K562 (cell line): ENCODE measurements at regions not wholly inside any gene's neighbourhood (a gene's known extent, or its start where the extent isn't known, plus 50 kb on each side); places are given as distances from the start of the nearest gene placed in this dataset.
A peak's percentile ranks its signal among the peaks of the same experiment; 100 is the strongest.

Experiments
- ATAC-seq: fragments of 200-7000 bp; cut with Tn5 transposase; 3 replicates; pipeline ENCODE4 v1.9.1; 2020; ENCODE audit warnings: moderate library complexity
- BruUV-seq: library from RNA; stranded (reverse); fragments of 400-500 nt; replicated peaks from 2 replicates; lab custom pipeline; 2021; lab: Mats Ljungman, UMichigan
- CTCF ChIA-PET: fragments of 300-600 bp; formaldehyde crosslinking; extraction: SDS; loops from one replicate; lab custom pipeline; 2021; ENCODE audit warnings: low intra/inter-chr PET ratio; lab: Yijun Ruan, JAX
- POLR2A ChIA-PET: fragments of 300-600, 350-650 bp; sonication (Branson Sonifier 250); formaldehyde crosslinking; extraction: SDS; loops from one replicate; lab custom pipeline; 2021; ENCODE audit warnings: antibody characterized with exemption, inconsistent platforms; lab: Yijun Ruan, JAX
- DNase-seq, 4 experiments: peaks; one replicate each; pipeline versions ENCODE4 v3.0.0 to v3.0.0-alpha.2; 2011 to 2018; ENCODE audit warnings: low spot score in 3 of 4, mixed read lengths in 3 of 4; ENCODE audit errors: extremely low read depth in 1 of 4
- FAIRE-seq: peaks from 2 replicates; lab custom pipeline; 2011; peaks lifted over from hg19 to GRCh38; lab: Jason Lieb, UNC
- H2AFZ ChIP-seq: 2 replicates; pipeline ENCODE4 v1.6.0; 2011; ENCODE audit warnings: low read depth, low read length, control low read depth, inconsistent platforms
- H3K27ac ChIP-seq: fragments of 200-600 bp; 3 replicates; pipeline ENCODE4 v1.8.0; 2011; ENCODE audit warnings: low read depth, mild to moderate bottlenecking, control low read depth, inconsistent platforms, low read length, moderate library complexity, mixed read lengths; ENCODE audit errors: extremely low read depth
- H3K27me3 ChIP-seq, 2 experiments: fragments of 300-600 bp in 1 of 2; 2 replicates in 1 of 2; 3 replicates in 1 of 2; pipeline versions ENCODE4 v1.6.0 to v1.8.0; 2011; ENCODE audit warnings: inconsistent platforms in 2 of 2, low read length in 2 of 2, mild to moderate bottlenecking in 1 of 2, mixed read lengths in 1 of 2, moderate library complexity in 1 of 2; ENCODE audit not compliant: control insufficient read depth in 2 of 2, insufficient read depth in 2 of 2
- H3K36me3 ChIP-seq: fragments of 300-600 bp; 3 replicates; pipeline ENCODE4 v1.8.0; 2011; ENCODE audit warnings: mild to moderate bottlenecking, low read length, inconsistent platforms; ENCODE audit not compliant: control insufficient read depth, insufficient read depth
- H3K4me1 ChIP-seq, 2 experiments: fragments of 200-600 bp in 1 of 2; replicated peaks in 1 of 2; 2 replicates in 1 of 2; 3 replicates in 1 of 2; pipeline versions ENCODE4 v1.5.1 to v1.8.0; 2011; ENCODE audit warnings: inconsistent platforms in 2 of 2, low read length in 2 of 2, mild to moderate bottlenecking in 1 of 2, mixed read lengths in 1 of 2, moderate library complexity in 1 of 2; ENCODE audit not compliant: control insufficient read depth in 2 of 2, insufficient read depth in 2 of 2
- H3K4me2 ChIP-seq: 2 replicates; pipeline ENCODE4 v1.6.1; 2011; ENCODE audit warnings: low read length, control low read depth, inconsistent platforms, mixed read lengths; ENCODE audit not compliant: insufficient read depth
- H3K4me3 ChIP-seq: fragments of 200-600 bp; sonication (generic), shearing (Covaris generic); 2 replicates; pipeline ENCODE4 v1.5.1; 2016; ENCODE audit warnings: control low read depth, inconsistent platforms
- H3K79me2 ChIP-seq: fragments of 200-600 bp; 3 replicates; pipeline ENCODE4 v1.8.0; 2011; ENCODE audit warnings: low read length, inconsistent platforms; ENCODE audit not compliant: control insufficient read depth, insufficient read depth
- H3K9ac ChIP-seq, 2 experiments: 2 replicates each; pipeline versions ENCODE4 v1.6.0 to v1.6.1; 2011; ENCODE audit warnings: low read depth in 2 of 2, low read length in 2 of 2, control low read depth in 1 of 2, inconsistent platforms in 1 of 2, mild to moderate bottlenecking in 1 of 2, mixed read lengths in 1 of 2; ENCODE audit not compliant: insufficient read depth in 1 of 2
- H3K9me1 ChIP-seq: one replicate; pipeline ENCODE4 v1.6.0; 2011; ENCODE audit warnings: inconsistent platforms, mild to moderate bottlenecking, low read length, moderate library complexity; ENCODE audit not compliant: control insufficient read depth, insufficient read depth
- H3K9me3 ChIP-seq: replicated peaks from 2 replicates; pipeline ENCODE4 v1.5.1; 2011; ENCODE audit warnings: low read depth, low read length, inconsistent platforms; ENCODE audit not compliant: control insufficient read depth, insufficient read depth
- H4K20me1 ChIP-seq: replicated peaks from 2 replicates; pipeline ENCODE4 v1.6.1; 2011; ENCODE audit warnings: low read length, inconsistent platforms, mixed read lengths; ENCODE audit not compliant: control insufficient read depth, insufficient read depth
- CREBBP ChIP-seq: IDR thresholded peaks from one replicate; pipeline ENCODE4 v1.6.1; 2012; ENCODE audit warnings: low read depth, mild to moderate bottlenecking, control low read depth, inconsistent platforms, low read length
- HBP1 ChIP-seq: fragments of 450-650 bp; formaldehyde crosslinking; IDR thresholded peaks from 2 replicates; pipeline ENCODE4 v1.4.0; 2022; ENCODE audit warnings: missing genetic modification characterization
- HDAC6 ChIP-seq: IDR thresholded peaks from 2 replicates; pipeline ENCODE4 v1.6.1; 2012; ENCODE audit warnings: low read depth, mild to moderate bottlenecking, control low read depth, inconsistent platforms, low read length, moderate library complexity
- MCM5 ChIP-seq: fragments of 450-650 bp; IDR thresholded peaks from 2 replicates; pipeline ENCODE4 v1.6.1; 2016; ENCODE audit warnings: low read depth
- PCBP1 ChIP-seq: fragments of 200-400 bp; formaldehyde crosslinking; IDR thresholded peaks from 2 replicates; pipeline ENCODE4 v1.6.1; 2018; ENCODE audit warnings: mild to moderate bottlenecking, low read depth, low read length; ENCODE audit not compliant: poor library complexity, severe bottlenecking
- POLR3A ChIP-seq: IDR thresholded peaks from 2 replicates; pipeline ENCODE4 v1.6.1; 2011; ENCODE audit warnings: borderline replicate concordance, mild to moderate bottlenecking, moderate library complexity; ENCODE audit not compliant: insufficient read length, insufficient read depth; ENCODE audit errors: extremely low read depth
- RBBP5 ChIP-seq: fragments of 200-600 bp; sonication (generic); IDR thresholded peaks from 2 replicates; pipeline ENCODE4 v1.6.1; 2012; ENCODE audit warnings: borderline replicate concordance, mild to moderate bottlenecking, low read length, control low read depth, inconsistent platforms; ENCODE audit not compliant: insufficient read depth, poor library complexity, severe bottlenecking
- VEZF1 ChIP-seq: fragments of 200-800 bp; sonication (Bioruptor generic); IDR thresholded peaks from 2 replicates; pipeline ENCODE4 v1.6.1; 2017; ENCODE audit warnings: missing genetic modification characterization, missing compliant biosample characterization
- YY1 ChIP-seq, 3 experiments: IDR thresholded peaks; 2 replicates each; pipeline ENCODE4 v1.6.1; 2011; ENCODE audit warnings: low read length in 2 of 3, mild to moderate bottlenecking in 2 of 3, moderate library complexity in 2 of 3, borderline replicate concordance in 1 of 3, control low read depth in 1 of 3, low read depth in 1 of 3; ENCODE audit not compliant: insufficient read depth in 3 of 3, insufficient replicate concordance in 2 of 3, control insufficient read depth in 1 of 3, insufficient read length in 1 of 3; ENCODE audit errors: extremely low read depth in 1 of 3
- ZBED1 ChIP-seq: IDR thresholded peaks from 2 replicates; pipeline ENCODE4 v1.6.1; 2014
- WGBS: fragments of 100-300 bp; shearing (Covaris generic); methylation state at CpG from one replicate; pipeline ENCODE4 v1.1.6; 2016; ENCODE audit warnings: low coverage, mixed read lengths; ENCODE audit not compliant: insufficient coverage; ENCODE audit errors: missing lambda C conversion rate; 5-methylcytosine and 5-hydroxymethylcytosine counted together
- in situ Hi-C: fragments of 300-500 bp; cut with MboI; formaldehyde crosslinking; loops from 4 replicates; pipeline ENCODE4 v1.15.0; 2018; ENCODE audit warnings: inconsistent platforms, mixed read lengths
- intact Hi-C: fragments of 100-400 bp; cut with micrococcal nuclease; formaldehyde crosslinking; loops from 2 replicates; pipeline ENCODE4 v1.14.2; 2022

- H2AFZ ChIP-seq, result no peak overlapping the region
- 4% methylated on average over 9 of the region's 9 CpGs for WGBS
- H3K4me2 ChIP-seq, result no peak overlapping the region
- intact Hi-C loops, result no loop called here
- H3K9me1 ChIP-seq, result no peaks in the 10 kb centered on the region
- H3K27ac ChIP-seq, result no peak overlapping the region
- no peaks in the 10 kb centered on the region for H3K4me1 ChIP-seq
- H3K9ac ChIP-seq, result no peak overlapping the region
- H3K27me3 ChIP-seq, result peaks cover 11 to 27% of the 10 kb centered on the region in 2 experiments
- 0 out of 2 replicates have a peak, but pooled peaks cover 4% of the 10 kb centered on the region for H4K20me1 ChIP-seq
- no peaks in the 10 kb centered on the region for H3K79me2 ChIP-seq
- TF ChIP-seq HBP1 (peak; percentile 12; the same call in 1 of the 2 replicates), PCBP1 (no peak), HDAC6 (no peak), ZBED1 (no peak), MCM5 (no peak)
- H3K36me3 ChIP-seq, result no peaks in the 10 kb centered on the region
- DNase-seq, result no peak
- BruUV-seq, result no TSS peak
- no peaks in the 10 kb centered on the region for H3K9me3 ChIP-seq
- CTCF ChIA-PET, result no interaction called here
- no peak for ATAC-seq
- POLR2A ChIA-PET, result no interaction called here
- in situ Hi-C loops, result no loop called here
- H3K4me3 ChIP-seq, result no peak overlapping the region
- FAIRE-seq, result no peak
Observed at GRCh38 chr1:5809207-5809788, 182.9 kb downstream of the NPHP4 start.

- H3K4me3 ChIP-seq, result no peak overlapping the region
- no peak overlapping the region for H3K9ac ChIP-seq
- H2AFZ ChIP-seq, result no peak overlapping the region
- H3K36me3 ChIP-seq, result no peaks in the 10 kb centered on the region
- ATAC-seq, result no peak
- in situ Hi-C loops, result no loop called here
- no peak overlapping the region for H3K4me2 ChIP-seq
- intact Hi-C loops, result no loop called here
- no peaks in the 10 kb centered on the region for H4K20me1 ChIP-seq
- FAIRE-seq, result no peak
- BruUV-seq, result no TSS peak
- ChIA-PET CTCF (no interaction called here), POLR2A (interaction anchor here (0.7 kb wide), 1 partner anchor 44 kb away, joined by 3 read pairs; no protein-coding TSS in a partner anchor)
- no peaks in the 10 kb centered on the region for H3K79me2 ChIP-seq
- no peak overlapping the region for H3K27ac ChIP-seq
- peaks cover under 1 to 8% of the 10 kb centered on the region in 2 experiments; a peak in 2 of 5 replicates for H3K27me3 ChIP-seq
- no peaks in the 10 kb centered on the region for H3K4me1 ChIP-seq
- DNase-seq, result no peak
- no peaks in the 10 kb centered on the region for H3K9me3 ChIP-seq
- H3K9me1 ChIP-seq, result no peaks in the 10 kb centered on the region
- TF ChIP-seq POLR3A (no peak), YY1 (IDR thresholded peaks at IDR 0.05; ENCODE audit: borderline replicate concordance in 1 of 3, control insufficient read depth in 1 of 3, extremely low read depth in 1 of 3, insufficient read depth in 3 of 3, insufficient read length in 1 of 3, insufficient replicate concordance in 2 of 3, low read depth in 1 of 3, low read length in 2 of 3) (no peak), VEZF1 (no peak), CREBBP (peak; percentile 32), RBBP5 (no peak)
Observed at GRCh38 chr1:5803851-5804250, 188.4 kb downstream of the NPHP4 start.
